ENCODE measurements at regions not wholly inside any gene's neighbourhood (a gene's known extent, or its start where the extent isn't known, plus 50 kb on each side); places are given as distances from the start of the nearest gene placed in this dataset.
A peak's percentile ranks its signal among the peaks of the same experiment; 100 is the strongest.

DNA sequence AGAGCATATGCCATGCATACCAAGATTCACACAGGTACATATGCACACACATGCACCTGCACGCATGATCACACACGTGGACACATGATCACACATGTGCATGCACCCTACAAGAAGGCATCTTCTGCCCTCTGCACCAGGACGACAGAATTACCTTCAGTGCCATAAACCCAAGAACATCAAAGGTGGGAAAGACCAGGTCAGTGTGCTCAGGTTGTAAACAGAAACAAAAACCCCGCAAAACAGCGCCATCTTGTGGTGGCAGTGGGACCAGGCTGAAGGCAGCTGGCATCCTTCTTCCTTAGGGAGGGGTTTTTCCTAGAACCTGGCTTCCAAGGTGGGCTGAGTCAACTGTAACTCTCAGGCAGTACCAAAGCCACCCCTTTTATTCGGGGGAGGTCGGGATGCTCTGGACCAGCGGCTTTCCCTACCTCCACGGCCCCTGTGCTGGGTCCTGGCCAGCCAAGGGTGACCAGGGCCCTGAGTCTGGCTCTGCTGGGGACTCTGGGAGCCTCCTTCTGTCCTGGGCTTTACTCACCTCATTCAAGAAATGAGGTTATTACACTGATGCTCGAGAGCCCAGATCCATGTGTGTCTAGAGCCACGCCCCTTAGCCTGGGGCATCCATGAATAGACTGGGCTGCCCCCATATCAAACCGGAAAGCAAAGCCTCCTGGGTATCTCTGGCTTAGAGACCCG, 69.4 kb upstream of the FGF3 start:
- 24% methylated on average over 13 of the region's 13 CpGs for WGBS (ENCODE audit: insufficient coverage)
- Mint-ChIP-seq H3K27ac (no peak overlapping the region), H3K27me3 (peaks cover 27% of the 10 kb centered on the region), H3K4me3 (no peak overlapping the region), H3K4me1 (peaks cover 4% of the 10 kb centered on the region), H3K9me3 (ENCODE audit: insufficient read depth) (no peaks in the 10 kb centered on the region)
- Histone ChIP-seq H3K4me3 (ENCODE audit: control extremely low read depth in 1 of 5, extremely low read depth in 1 of 5, insufficient read depth in 1 of 5, low read depth in 2 of 5, low read length in 4 of 5) (no peak overlapping the region), H3K27me3 (replicated peaks in 1 of 4; ENCODE audit: control extremely low read depth in 1 of 4, control insufficient read depth in 3 of 4, insufficient read depth in 4 of 4, low read length in 3 of 4) (peaks cover 0 to 18% (median 4%) of the 10 kb centered on the region in 4 experiments), H3K9me3 (ENCODE audit: control extremely low read depth in 1 of 3, control insufficient read depth in 2 of 3, insufficient read depth in 1 of 3, low read length in 2 of 3) (peaks cover 0 to 6% (median 0%) of the 10 kb centered on the region in 3 donors), H4K20me1 (ENCODE audit: control insufficient read depth, insufficient read depth, low read length, poor library complexity, severe bottlenecking) (no peaks in the 10 kb centered on the region), H3K9ac (ENCODE audit: low read length) (no peak overlapping the region), H3K4me2 (replicated peaks; ENCODE audit: low read depth, low read length, poor library complexity, severe bottlenecking) (peak overlapping the region; percentile 10), H3K4me1 (ENCODE audit: control insufficient read depth in 2 of 2, insufficient read depth in 2 of 2, low read length in 2 of 2) (peaks cover 0 to 5% of the 10 kb centered on the region in 2 donors), H3K36me3 (replicated peaks in 1 of 2; ENCODE audit: control extremely low read depth in 1 of 2, control insufficient read depth in 1 of 2, extremely low read depth in 1 of 2, insufficient read depth in 2 of 2, low read length in 1 of 2) (no peaks in the 10 kb centered on the region), H3K27ac (ENCODE audit: low read length in 2 of 2) (no peak overlapping the region), H3K79me2 (ENCODE audit: control insufficient read depth, insufficient read depth, low read length) (no peaks in the 10 kb centered on the region), H2AFZ (ENCODE audit: insufficient read depth, low read depth, low read length, poor library complexity, severe bottlenecking) (no peak overlapping the region)
- CTCF ChIA-PET: interaction anchor here (0.5 to 1.6 kb wide), 3 partner anchors 170 to 204 kb away, joined by 3 to 6 read pairs (median 5); no protein-coding TSS in a partner anchor
- peak; percentile 84 for TF ChIP-seq CTCF (IDR thresholded peaks at IDR 0.05)
- TF ChIP-seq EZH2 (IDR thresholded peaks at IDR 0.05; ENCODE audit: borderline replicate concordance, insufficient read depth, low read depth, low read length, poor library complexity, severe bottlenecking): no peak
- POLR2A ChIA-PET: no interaction called here
- DNase-seq: peak; percentile 73
- peak; percentile 36 for ATAC-seq (ENCODE audit: low read depth)
- intact Hi-C loops (cut with micrococcal nuclease): no loop called here
